Stomach (tissue), 8 donors: ENCODE measurements at regions not wholly inside any gene's neighbourhood (a gene's known extent, or its start where the extent isn't known, plus 50 kb on each side); places are given as distances from the start of the nearest gene placed in this dataset.

Source experiments
- DNase-seq, 2 donors: peaks; one replicate each; pipeline versions ENCODE4 v3.0.0 to v3.0.0-alpha.2; 2013 to 2019
- H3K27ac ChIP-seq, 5 donors: fragments of 200-600 bp in 4 of 5; sonication (generic) in 4 of 5; one replicate each; pipeline ENCODE4 v1.5.1; 2013 to 2019; ENCODE audit warnings: mild to moderate bottlenecking in 1 of 5, moderate library complexity in 1 of 5
- H3K27me3 ChIP-seq, 3 donors: fragments of 200-600 bp; sonication (generic); one replicate each; pipeline ENCODE4 v1.5.1; 2017 to 2019; ENCODE audit warnings: mixed run types in 1 of 3
- H3K36me3 ChIP-seq, 4 donors: fragments of 200-600 bp; sonication (generic); 1 replicate in 3 of 4; 2 replicates in 1 of 4; pipeline ENCODE4 v1.5.1; 2016 to 2019
- H3K4me1 ChIP-seq, 4 donors: fragments of 200-600 bp; sonication (generic); one replicate each; pipeline ENCODE4 v1.5.1; 2016 to 2019
- H3K4me3 ChIP-seq, 4 donors: fragments of 200-600 bp; sonication (generic) in 3 of 4; one replicate each; pipeline ENCODE4 v1.5.1; 2016 to 2019; ENCODE audit warnings: mild to moderate bottlenecking in 1 of 4
- H3K9me3 ChIP-seq, 4 donors: fragments of 200-600 bp; sonication (generic); one replicate each; pipeline ENCODE4 v1.5.1; 2016 to 2019
- EP300 ChIP-seq: sonication (generic); formaldehyde crosslinking; IDR thresholded peaks from one replicate; pipeline ENCODE4 v1.6.1; 2017; ENCODE audit warnings: antibody characterized with exemption
- POLR2A ChIP-seq, 4 donors: fragments of 450-650 bp; IDR thresholded peaks; one replicate each; pipeline ENCODE4 v1.6.1; 2016; ENCODE audit warnings: antibody characterized with exemption in 4 of 4, control low read depth in 2 of 4, mild to moderate bottlenecking in 1 of 4, moderate library complexity in 1 of 4
- POLR2AphosphoS5 ChIP-seq, 3 donors: sonication (generic); formaldehyde crosslinking; IDR thresholded peaks; one replicate each; pipeline ENCODE4 v1.6.1; 2016; ENCODE audit warnings: antibody characterized with exemption in 3 of 3
- WGBS, 5 donors: extraction: QIAGEN DNeasy Blood & Tissue Kit in 3 of 5; methylation state at CpG; one replicate each; pipeline versions ENCODE4 v1.1.5 to v1.1.7; 2013 to 2018; 5-methylcytosine and 5-hydroxymethylcytosine counted together
- intact Hi-C: fragments of 100-400 bp; cut with DNase I; formaldehyde crosslinking; loops from one replicate; pipeline ENCODE4 v1.15.1; 2023; ENCODE audit warnings: low total_unique reads
- TF ChIP-seq, protein P1 (sequence below), 7 experiments: fragments of 450-650 bp in 4 of 7; fragments of 200-600 bp in 3 of 7; sonication (generic) in 3 of 7; IDR thresholded peaks; one replicate each; pipeline ENCODE4 v1.5.1; 2016 to 2019; ENCODE audit warnings: antibody characterized with exemption in 7 of 7, control low read depth in 2 of 7, mild to moderate bottlenecking in 1 of 7
- donor health status: healthy with polysubstance abuse.
- donor health status: Bipolar disorder and iron deficiency.
- donor health status: healthy.

DNA sequence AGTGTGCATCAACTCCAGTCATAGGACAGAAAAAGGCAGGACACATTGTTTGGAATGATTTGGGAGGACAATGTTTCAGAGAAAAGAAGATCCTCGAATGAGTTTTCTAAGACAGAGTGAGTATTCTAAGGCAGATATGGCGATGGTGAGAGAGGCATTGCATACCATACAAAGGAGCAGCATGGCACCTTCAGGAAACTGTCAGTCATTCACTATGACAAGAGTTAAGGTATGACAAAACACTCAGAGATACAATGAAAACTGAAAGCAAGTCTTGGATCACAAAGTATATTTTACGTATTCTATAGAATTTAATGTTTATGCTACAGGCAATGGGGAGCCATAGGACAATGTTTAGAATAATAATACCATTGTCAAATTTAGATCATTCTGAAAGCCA is 337.4 kb upstream of the LYPLAL1 start:
- Histone ChIP-seq H3K4me1 (no peaks in the 10 kb centered on the region), H3K9me3 (no peaks in the 10 kb centered on the region), H3K36me3 (no peaks in the 10 kb centered on the region), H3K27me3 (no peaks in the 10 kb centered on the region), H3K4me3 (no peak overlapping the region), H3K27ac (no peak overlapping the region)
- DNase-seq, result no peak
- intact Hi-C loops, result no loop called here
- TF ChIP-seq POLR2A (IDR thresholded peaks at IDR 0.05) (no peak), EP300 (no peak), POLR2AphosphoS5 (IDR thresholded peaks at IDR 0.05) (no peak)
- TF ChIP-seq, protein P1, sequence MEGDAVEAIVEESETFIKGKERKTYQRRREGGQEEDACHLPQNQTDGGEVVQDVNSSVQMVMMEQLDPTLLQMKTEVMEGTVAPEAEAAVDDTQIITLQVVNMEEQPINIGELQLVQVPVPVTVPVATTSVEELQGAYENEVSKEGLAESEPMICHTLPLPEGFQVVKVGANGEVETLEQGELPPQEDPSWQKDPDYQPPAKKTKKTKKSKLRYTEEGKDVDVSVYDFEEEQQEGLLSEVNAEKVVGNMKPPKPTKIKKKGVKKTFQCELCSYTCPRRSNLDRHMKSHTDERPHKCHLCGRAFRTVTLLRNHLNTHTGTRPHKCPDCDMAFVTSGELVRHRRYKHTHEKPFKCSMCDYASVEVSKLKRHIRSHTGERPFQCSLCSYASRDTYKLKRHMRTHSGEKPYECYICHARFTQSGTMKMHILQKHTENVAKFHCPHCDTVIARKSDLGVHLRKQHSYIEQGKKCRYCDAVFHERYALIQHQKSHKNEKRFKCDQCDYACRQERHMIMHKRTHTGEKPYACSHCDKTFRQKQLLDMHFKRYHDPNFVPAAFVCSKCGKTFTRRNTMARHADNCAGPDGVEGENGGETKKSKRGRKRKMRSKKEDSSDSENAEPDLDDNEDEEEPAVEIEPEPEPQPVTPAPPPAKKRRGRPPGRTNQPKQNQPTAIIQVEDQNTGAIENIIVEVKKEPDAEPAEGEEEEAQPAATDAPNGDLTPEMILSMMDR (IDR thresholded peaks at IDR 0.05), result no peak
- 89 to 91% (median 90%) methylated on average over 3 of the region's 3 CpGs for WGBS, 5 donors

DNA sequence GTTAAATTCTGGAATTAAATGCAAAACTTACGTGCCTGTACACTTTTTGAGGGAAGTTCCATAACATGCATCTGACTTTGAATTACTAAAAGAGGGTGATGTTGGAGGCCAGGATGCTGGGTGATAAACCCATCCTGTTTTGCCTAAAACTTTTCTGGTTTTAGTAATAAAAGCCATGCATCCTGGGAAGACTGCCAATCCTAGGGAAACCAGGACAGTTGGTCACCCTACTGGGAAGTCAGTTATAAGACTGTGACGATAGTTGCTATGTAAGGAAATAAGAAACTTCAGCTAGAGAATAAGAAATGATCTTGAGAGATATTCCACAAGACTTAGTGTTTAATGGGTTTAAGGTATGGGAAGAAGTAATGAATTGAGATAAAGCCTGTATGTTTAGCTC is 336.6 kb upstream of the LYPLAL1 start:
- WGBS, 5 donors, result 87 to 94% (median 91%) methylated on average over 2 of the region's 2 CpGs
- H3K36me3 ChIP-seq, result no peaks in the 10 kb centered on the region
- no peaks in the 10 kb centered on the region for H3K4me1 ChIP-seq
- no peak overlapping the region for H3K27ac ChIP-seq
- TF ChIP-seq EP300 (no peak), POLR2A (IDR thresholded peaks at IDR 0.05) (no peak), POLR2AphosphoS5 (IDR thresholded peaks at IDR 0.05) (no peak)
- TF ChIP-seq, protein P1 (IDR thresholded peaks at IDR 0.05), result no peak
- H3K27me3 ChIP-seq, result no peaks in the 10 kb centered on the region
- no peaks in the 10 kb centered on the region for H3K9me3 ChIP-seq
- no peak for DNase-seq
- intact Hi-C loops, result no loop called here
- no peak overlapping the region for H3K4me3 ChIP-seq

DNA sequence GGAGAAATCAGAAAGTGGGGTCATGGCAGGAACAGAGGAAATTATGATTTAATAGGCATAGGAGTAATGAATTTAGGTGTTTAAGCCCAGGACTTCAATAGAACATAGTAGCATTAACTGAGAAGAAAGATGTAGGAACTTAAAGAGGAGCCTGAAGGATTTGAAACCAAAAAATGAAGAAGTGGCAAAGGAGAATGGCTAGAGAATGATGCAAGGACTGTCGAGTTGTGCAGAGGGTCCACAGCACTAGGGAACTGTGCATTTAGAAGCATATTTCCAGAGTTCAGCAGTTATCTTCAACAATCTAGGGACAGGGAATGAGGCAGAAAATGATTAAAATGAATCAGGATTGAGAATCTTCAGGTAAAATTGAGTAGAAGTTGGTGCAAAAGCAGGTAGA is 328.1 kb upstream of the LYPLAL1 start:
- 81 to 93% (median 85%) methylated on average over 1 of the region's 1 CpG for WGBS, 5 donors

DNA sequence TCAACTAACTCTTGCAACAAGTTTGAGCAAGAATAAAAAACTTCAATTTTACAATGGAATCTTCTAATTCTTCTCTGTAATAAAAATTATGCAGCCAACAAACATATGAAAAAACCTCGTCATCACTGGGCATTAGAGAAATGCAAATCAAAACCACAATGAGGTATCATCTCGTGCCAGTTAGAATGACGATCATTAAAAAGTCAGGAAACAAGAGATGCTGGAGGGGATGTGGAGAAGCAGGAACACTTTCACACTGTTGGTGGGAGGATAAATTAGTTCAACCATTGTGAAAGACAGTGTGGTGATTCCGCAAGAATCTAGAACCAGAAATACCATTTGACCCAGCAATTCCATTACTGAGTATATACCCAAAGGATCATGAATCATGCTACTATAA is 327.5 kb upstream of the LYPLAL1 start:
- no peak overlapping the region for H3K4me3 ChIP-seq
- H3K36me3 ChIP-seq, result no peaks in the 10 kb centered on the region
- WGBS, 5 donors, result 86 to 98% (median 94%) methylated on average over 4 of the region's 4 CpGs
- no peaks in the 10 kb centered on the region for H3K9me3 ChIP-seq
- no peak for DNase-seq
- intact Hi-C loops, result no loop called here
- H3K27me3 ChIP-seq, result no peaks in the 10 kb centered on the region
- no peak overlapping the region for H3K27ac ChIP-seq
- H3K4me1 ChIP-seq, result no peaks in the 10 kb centered on the region
- TF ChIP-seq, protein P1 (IDR thresholded peaks at IDR 0.05), result no peak
- TF ChIP-seq EP300 (no peak), POLR2AphosphoS5 (IDR thresholded peaks at IDR 0.05) (no peak), POLR2A (IDR thresholded peaks at IDR 0.05) (no peak)

More for the DNA sequence above, 328.1 kb upstream of the LYPLAL1 start:
- no peak for TF ChIP-seq POLR2AphosphoS5 (IDR thresholded peaks at IDR 0.05)
- TF ChIP-seq POLR2A (IDR thresholded peaks at IDR 0.05), result no peak
- TF ChIP-seq, protein P1 (IDR thresholded peaks at IDR 0.05), result no peak
- TF ChIP-seq EP300, result no peak
- DNase-seq, result no peak
- Histone ChIP-seq H3K27ac (no peak overlapping the region), H3K9me3 (no peaks in the 10 kb centered on the region), H3K27me3 (no peaks in the 10 kb centered on the region), H3K4me3 (no peak overlapping the region), H3K4me1 (no peaks in the 10 kb centered on the region), H3K36me3 (no peaks in the 10 kb centered on the region)
- intact Hi-C loops, result no loop called here
